ENCODE measurements at regions not wholly inside any gene's neighbourhood (a gene's known extent, or its start where the extent isn't known, plus 50 kb on each side); places are given as distances from the start of the nearest gene placed in this dataset.
"Not testable (repeated sequence)": the region's sequence is repeated elsewhere in the genome, so short reads cannot be mapped to it uniquely, and the experiment has no call there.

- DNase-seq = no peak
These were observed 65.0 kb upstream of the ZNF746 start for GRCh38 chr7:149562602-149563001.

GRCh38 chr7:149561072-149561471, 63.5 kb upstream of the ZNF746 start:
- no peak for DNase-seq

GRCh38 chr7:149559711-149560110, 62.1 kb upstream of the ZNF746 start:
- DNase-seq = no peak

GRCh38 chr7:149558149-149558861, 60.7 kb upstream of the ZNF746 start:
- no peak for DNase-seq

- not testable (repeated sequence) for DNase-seq
These were observed 58.9 kb upstream of the ZNF746 start for GRCh38 chr7:149556525-149556924.

- not testable (repeated sequence) for DNase-seq
These were observed 57.2 kb upstream of the ZNF746 start for GRCh38 chr7:149554821-149555220.

- not testable (repeated sequence) for DNase-seq
These were observed 56.4 kb upstream of the ZNF746 start for GRCh38 chr7:149553991-149554390.

- no peak for DNase-seq
These were observed 55.2 kb upstream of the ZNF746 start for GRCh38 chr7:149552799-149553198.

Data from stimulated activated CD4-positive, alpha-beta T cell treated with anti-CD3 and anti-CD28 coated beads, Interleukin-15, amount 100 ng/mL, for 24 hours (primary cell).